Activated CD4-positive, alpha-beta T cell treated with anti-CD3 and anti-CD28 coated beads for 24 hours (primary cell): ENCODE measurements at regions not wholly inside any gene's neighbourhood (a gene's known extent, or its start where the extent isn't known, plus 50 kb on each side); places are given as distances from the start of the nearest gene placed in this dataset.
"Not testable (repeated sequence)": the region's sequence is repeated elsewhere in the genome, so short reads cannot be mapped to it uniquely, and the experiment has no call there.

ENCODE experiments used
- DNase-seq, 2 donors: peaks; one replicate each; pipeline ENCODE4 v3.0.0-alpha.2; 2020; ENCODE audit warnings: low read depth in 2 of 2

DNA sequence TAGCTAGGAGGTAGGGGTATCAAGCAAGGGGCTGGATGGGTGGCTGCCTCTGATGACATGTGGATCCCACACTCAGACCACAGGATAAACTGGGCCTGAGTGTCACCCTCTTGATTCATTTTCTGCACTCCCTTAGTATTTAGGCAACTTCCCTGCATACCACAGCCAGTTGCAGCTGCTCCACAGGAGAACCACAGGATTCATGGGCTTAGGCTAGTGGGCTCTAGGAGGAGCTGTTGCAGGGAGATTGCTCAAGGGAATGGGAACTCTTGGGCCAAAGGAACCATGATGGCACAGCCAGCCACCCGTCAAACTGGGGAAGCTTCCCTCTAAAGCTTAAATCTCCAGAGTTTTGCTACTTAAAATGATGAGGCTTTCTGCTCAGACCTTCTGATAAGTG lies 269.7 kb upstream of the ASIC2 start:
- DNase-seq, result no peak

- DNase-seq, result no peak
These were observed 271.1 kb upstream of the ASIC2 start for GRCh38 chr17:33564146-33564545.

GRCh38 chr17:33567223-33567622 lies 274.1 kb upstream of the ASIC2 start:
- DNase-seq, result no peak

GRCh38 chr17:33572615-33573014 lies 279.5 kb upstream of the ASIC2 start:
- no peak for DNase-seq

DNA sequence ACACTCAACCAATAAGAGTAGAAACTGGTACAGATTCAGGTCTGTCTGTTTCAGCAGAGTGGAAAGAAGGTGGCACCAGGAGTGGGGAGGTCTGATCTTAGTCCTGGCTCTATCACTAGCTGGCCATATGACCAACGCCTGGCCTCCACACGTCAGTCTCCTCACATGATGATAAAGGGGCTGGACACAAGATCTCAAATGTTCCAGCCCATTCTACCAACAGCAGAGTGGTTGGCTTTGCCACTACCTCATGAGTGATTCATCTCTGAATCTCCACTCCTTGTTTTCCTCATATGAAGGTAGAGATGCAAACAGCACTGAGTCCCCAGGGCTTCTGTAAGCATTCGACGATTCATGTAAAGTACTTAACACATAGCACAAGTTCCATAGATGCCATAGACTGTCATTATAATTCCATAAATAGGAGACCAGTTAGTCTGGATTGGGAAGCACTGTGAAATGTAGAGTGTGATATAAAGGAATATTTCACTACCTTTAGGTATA lies 281.9 kb upstream of the ASIC2 start:
- no peak for DNase-seq

- not testable (repeated sequence) for DNase-seq
These were observed 286.6 kb upstream of the ASIC2 start for GRCh38 chr17:33579740-33580139.

DNA sequence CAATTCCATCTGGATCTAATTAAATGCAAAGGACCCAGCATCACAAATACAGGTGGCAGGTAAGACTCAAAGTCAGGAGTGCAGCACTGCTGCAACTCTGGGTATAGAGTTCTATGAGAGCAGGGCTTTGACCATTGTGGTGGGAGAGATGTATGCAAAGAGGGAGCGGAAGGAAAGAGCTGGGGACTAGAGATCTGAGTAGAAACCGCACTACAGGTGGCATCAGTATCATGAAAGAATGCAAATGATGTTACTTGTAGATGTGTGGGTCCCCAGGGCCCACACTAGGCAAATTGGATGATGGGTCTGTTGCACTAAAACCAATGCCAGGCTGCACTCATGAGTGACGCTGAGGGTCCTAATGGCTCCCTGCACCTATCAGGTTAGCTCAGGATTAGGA lies 287.1 kb upstream of the ASIC2 start:
- no peak for DNase-seq

- no peak for DNase-seq
These were observed 289.6 kb upstream of the ASIC2 start for GRCh38 chr17:33582661-33583060.

DNA sequence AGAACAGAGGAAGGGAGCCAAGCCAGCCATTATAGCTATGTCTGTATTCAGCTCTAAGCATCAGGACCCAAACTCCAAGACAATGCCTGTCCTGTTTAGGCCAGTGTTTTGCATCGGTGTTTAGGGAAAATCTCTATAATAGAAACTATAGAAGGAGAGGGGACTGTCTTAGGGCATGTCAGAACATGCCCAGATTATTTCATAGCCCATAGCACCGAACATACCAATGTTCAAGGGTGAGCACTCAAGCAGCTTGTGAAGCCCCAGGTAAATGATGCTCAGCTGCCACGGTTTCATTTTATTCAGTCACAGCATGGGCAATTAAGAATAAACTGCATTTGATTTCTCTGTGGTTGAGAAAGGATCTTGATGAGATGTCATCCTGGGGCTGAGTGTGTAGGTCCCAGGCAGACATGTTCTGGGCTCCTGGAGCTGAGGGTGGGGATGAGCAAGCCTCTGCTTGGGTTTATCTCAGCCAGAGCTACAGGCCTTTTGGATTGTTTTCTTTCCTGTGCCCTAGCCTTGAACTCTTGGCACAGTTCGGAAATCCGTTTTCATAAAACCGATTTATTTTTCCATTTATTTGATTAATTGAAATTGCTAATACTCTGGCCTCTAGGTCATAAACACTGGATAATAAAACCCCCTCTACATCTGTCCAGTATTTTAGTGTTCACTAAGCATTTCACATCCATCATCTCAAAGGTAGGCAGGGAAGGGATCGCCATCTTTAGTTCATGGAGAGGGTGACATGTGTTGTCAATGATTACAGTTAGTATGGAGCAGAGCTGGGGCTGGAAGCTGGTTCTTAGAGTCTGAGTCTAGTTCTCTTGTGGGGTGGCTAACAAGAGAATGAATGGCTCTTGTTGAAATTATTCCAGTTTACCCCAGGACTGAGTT lies 290.7 kb upstream of the ASIC2 start:
- no peak for DNase-seq

GRCh38 chr17:33593991-33594390 lies 300.9 kb upstream of the ASIC2 start:
- no peak for DNase-seq

- no peak for DNase-seq
These were observed 302.7 kb upstream of the ASIC2 start for GRCh38 chr17:33595828-33596227.

GRCh38 chr17:33596899-33597298 lies 303.8 kb upstream of the ASIC2 start:
- no peak for DNase-seq

- DNase-seq, result no peak
These were observed 305.7 kb upstream of the ASIC2 start for GRCh38 chr17:33598797-33599196.

- DNase-seq, result no peak
These were observed 309.9 kb upstream of the ASIC2 start for GRCh38 chr17:33602981-33603380.

DNA sequence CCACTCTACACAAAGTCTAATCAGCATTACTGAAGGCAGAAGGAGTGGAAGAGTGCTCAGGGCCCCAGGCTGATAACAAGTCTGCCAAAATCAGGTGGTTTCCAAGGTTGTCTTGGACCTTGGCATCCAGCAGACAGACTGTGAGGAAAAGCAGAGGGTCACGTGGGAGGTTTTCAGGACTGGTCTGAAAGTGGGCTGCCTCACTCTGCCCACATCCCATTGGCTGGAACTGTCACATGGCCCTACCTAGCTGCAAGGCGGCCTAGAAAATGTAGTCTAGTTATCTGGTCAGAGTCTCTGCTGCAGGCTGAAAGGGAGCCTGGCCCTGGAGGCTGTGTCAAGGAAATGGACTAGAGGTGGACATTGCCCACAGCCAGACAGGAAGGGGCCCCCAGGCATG lies 310.7 kb upstream of the ASIC2 start:
- DNase-seq, result no peak

DNA sequence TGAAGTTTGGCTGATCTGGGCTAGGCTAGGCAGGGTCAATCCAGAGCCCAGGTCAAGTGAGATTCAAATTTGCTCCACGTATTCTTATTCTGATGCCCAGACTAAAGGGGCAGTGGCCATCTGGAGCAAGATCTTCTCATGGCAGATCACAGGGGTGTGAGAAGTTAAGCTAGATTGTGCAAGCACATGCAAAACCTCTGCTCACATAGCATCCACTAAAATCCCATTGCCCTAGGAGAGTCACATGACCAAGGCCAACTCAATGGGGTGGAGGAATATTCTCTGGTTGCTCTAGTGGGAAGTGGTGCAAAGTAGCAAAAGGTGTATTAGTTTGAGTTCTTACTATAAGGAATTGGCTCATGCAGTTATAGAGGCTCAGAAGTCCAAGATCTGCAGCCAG lies 318.4 kb upstream of the ASIC2 start:
- no peak for DNase-seq

- DNase-seq, result no peak
These were observed 322.8 kb upstream of the ASIC2 start for GRCh38 chr17:33615861-33616260.

- no peak for DNase-seq
These were observed 330.7 kb upstream of the ASIC2 start for GRCh38 chr17:33623841-33624240.

GRCh38 chr17:33628500-33629346 lies 335.6 kb upstream of the ASIC2 start:
- DNase-seq, result no peak

DNA sequence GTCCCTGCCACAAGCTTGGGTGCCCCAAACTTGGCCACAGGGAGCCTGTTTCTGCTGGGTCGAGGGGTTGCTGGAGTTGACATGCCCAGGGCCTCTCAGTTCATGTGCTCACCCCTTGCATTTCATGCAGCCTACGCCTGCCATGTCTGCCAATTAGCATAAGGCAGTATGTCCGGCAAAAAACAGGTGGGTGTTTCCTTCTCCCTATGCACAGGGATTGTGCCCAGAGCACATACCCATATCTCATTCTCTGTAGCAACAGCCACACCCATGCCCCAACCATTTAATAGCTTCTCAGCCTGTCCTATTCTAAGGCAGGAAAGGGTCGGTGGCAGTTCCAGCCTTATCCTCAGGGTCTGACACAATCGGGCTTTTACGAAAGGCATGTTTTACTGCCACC lies 340.4 kb upstream of the ASIC2 start:
- DNase-seq, result no peak

DNA sequence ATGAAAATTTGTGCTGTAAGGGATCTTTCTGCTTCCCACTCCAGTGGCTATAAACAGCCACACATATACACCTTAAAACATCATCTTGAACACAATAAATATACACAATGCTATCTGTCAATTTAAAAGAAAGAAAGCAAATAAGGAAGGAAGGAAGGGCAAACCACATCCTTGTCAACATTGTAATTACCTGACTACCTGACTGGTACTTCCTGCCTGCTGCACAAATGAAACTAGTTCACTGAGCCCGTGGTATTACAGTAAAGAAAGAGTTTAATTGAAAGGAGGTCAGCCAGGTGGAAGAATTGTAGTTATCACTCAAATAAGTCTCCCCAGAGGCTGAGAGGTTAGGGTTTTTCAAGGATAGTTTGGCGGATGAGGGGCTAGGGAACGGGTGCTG lies 344.4 kb upstream of the ASIC2 start:
- DNase-seq, result no peak

GRCh38 chr17:33639103-33639880 lies 346.2 kb upstream of the ASIC2 start:
- DNase-seq, result no peak
